ENCODE measurements at regions not wholly inside any gene's neighbourhood (a gene's known extent, or its start where the extent isn't known, plus 50 kb on each side); places are given as distances from the start of the nearest gene placed in this dataset.

DNA sequence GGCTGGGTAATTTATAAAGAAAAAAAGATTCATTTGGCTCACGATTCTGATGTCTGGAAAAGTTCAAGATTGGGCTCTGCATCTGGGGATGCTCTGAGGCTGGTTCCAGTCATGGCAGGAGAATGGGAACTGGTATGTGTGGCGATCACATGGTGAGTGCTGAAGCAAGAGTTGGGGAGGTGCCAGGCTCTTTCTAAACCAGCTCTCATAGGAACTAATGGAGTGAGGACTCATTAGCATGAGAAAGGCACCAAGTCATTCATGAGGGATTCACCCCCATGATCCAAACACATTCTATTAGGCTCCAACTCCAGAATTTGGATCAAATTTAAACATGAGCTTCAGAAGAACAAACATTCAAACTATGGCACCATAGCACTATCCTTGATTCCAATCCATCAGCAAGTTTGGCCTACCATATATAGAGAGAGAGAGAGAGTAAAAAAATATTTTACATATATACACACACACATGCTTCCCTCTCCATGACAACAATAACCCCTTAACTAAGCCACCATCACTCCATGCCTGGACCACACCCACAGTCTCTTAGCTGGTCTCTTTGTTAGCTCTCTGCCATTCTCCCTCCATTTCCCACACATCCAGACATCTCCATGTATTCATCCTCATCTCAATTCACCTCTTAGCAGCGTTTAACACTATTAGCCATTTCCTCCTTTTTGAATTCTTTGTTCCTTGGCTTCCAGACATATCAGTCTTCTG is 57.9 kb downstream of the NPY start:
- no peak for DNase-seq

GRCh38 chr7:24343614-24344013 is 59.6 kb downstream of the NPY start:
- no peak for DNase-seq

GRCh38 chr7:24346129-24346528 is 62.1 kb downstream of the NPY start:
- no peak for DNase-seq

DNA sequence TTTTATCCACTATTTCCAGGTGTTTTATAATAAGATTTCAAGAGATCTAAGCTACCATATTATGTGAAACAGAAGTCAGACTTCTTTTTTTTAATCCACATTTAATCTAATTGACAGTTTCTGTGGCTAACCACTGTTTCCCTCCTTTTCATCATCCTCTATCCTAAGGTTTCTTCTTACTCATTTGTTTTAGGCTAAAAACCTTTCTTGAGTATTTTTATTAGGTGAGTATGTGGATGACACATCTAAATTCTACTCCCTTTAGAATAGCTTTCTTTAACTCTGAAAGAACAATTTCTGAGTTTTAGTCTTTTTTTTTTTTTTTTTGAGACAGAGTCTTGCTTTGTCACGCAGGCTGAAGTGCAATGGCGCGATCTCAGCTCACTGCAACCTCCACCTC is 62.7 kb downstream of the NPY start:
- no peak for DNase-seq

DNA sequence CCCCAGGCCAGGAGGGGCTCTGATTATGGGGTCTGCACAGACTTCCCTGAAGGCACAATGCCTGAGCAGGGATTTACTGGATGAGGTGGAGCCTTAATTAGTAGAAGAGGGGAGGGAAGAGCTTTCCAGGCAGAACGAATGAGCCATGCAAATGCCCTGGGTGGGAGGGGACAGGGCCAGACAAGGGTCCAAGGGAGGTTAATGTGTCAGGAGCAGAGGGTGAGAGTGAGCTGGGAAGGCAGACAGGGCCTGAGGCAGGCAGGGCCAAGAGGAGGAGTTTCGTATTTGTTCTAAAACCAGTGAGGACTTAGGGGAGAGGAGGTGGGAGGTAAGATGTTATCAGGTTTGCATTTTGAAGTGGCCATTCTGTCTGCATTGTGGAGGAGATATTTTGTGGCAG is 65.3 kb downstream of the NPY start:
- no peak for DNase-seq

DNA sequence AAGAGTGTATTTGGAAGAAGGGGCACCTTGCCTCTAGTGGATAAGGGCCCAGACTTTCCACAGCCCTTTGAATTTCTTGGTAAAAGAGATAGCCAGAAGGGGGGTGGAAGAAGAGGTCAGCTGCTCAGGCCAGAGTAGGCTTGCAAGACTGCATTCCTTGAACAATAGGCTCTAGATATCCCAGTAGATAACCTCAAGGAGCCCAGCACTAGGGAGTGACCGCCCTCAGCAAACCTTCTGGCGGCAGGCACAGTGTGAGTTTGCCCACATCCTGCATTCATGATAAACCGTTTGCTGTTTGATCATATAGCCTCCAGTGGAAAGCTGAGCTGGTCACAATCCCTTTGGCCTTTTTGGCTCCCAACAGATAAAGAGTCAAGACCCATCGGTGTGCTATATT is 70.5 kb downstream of the NPY start:
- DNase-seq, result no peak

- DNase-seq, result no peak
Observed at GRCh38 chr7:24356718-24357386, 72.9 kb downstream of the NPY start.

DNA sequence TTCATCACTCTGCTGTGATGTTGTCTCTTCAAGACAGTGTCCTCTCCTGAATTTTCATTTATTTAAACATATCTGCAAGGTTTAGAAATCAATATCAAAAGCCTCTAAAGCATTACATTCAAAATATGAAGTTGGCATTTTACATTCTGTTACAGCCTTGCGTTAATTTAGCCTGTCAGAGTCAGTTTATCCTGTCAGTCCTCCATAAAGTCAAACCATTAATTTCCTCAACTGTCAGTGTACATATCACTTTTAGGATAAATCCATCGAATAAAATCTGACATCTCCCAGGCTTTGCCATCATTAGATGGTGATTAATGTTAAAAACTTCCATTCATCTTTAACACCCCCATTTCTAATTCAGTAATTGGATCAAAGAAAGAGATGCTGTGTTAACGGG is 77.0 kb downstream of the NPY start:
- DNase-seq, result no peak

GRCh38 chr7:24365606-24366005 is 81.6 kb downstream of the NPY start:
- no peak for DNase-seq

DNA sequence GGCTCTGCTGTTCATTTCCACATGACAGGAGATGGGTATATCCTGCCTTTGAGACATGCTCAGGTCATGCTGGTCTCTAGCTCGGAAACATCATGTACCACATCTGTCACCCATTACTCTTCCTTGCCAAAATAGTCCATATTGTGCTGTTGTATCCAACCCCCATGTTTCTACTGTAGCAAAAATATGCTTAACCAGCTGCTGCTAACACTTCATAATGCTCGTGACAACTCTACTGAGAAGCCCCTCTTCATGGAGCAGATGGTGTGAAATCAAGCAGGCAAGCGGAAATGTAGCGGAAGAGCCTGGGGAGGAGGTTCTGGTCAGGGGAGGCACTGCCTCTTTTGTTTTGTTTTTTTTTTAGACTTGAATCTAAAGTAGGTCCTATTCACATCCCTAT is 82.9 kb downstream of the NPY start:
- no peak for DNase-seq

DNA sequence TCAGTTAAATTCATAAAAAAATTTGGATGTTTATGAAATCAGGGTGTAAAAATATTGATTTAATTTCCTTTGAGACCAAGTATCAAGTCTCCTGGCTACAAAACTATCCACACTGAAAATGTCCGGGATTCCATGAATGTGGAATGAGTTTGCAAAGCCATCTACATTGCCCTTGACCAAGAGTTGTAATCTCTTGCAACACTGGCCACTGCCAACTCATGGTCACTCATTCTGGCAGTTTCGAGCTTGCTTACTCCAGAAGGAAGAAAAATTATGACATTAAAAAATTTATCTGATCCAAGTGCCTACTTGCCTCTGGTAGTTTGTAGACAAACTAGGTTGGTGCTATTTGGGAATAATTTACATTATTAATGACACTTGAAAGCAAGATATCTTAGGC is 84.2 kb downstream of the NPY start:
- DNase-seq, result no peak

DNA sequence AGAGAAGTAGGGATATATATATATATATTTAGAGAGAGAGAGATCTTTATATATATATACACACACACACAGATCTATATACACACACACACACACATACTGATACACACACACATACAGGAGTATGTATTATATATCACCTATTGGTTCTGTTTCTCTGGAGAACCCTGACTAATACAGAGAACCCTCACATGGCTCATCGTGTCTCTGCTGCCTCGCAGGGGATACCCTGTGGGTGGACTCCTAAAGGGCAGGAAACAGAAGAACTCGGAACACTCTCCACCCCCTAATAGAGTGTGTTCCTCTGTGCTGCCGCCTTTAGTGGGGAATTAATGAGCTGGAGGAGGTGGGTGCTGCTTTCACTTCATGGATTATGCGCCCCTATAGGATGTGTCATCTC is 86.6 kb downstream of the NPY start:
- DNase-seq, result no peak

DNA sequence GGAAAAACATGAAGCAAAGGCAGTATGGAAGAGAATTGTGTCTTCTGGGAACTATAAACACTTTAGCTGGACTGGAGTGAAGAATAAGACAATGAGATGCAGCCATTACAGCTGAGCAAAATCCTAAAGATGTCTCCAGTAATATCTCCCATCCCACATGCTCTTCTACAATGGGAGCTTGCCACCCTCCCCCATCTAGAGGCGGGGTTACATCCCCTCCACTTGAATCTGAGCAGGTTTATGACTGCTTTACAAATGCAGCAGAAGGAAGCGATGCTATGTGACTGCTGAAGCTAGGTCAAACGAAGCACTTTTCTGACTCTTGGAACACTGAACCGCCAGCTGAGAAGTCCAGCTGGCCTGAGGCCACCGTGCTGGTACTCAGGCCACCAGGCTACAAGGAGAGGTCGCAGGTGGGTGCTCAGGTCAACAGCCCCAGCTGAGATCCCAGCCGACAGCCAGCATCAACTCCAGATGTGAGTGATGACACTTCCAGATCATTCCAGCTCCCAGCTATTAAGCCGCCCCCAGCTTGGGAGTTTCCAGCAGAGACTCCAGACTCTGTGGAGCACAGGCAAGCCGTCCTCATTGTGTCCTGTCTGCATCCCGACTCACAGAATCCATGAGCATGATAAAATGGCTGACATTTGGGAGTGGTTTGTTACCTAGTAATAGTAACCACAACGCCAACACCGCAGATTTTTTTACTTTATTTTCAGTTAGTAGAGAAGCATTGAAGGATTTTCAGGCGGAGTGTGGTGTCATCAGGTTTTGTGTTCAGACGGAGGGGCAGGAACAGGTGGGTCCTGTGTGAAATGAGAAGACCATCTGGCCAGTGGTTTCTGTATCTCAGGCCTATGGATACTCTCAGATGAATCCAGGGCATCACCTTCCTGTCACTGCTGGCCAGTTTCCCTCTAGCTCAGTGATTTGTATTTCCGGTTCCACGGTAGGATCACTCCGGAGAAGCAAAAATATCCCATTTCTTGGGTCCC is 89.3 kb downstream of the NPY start:
- peak; percentile 31 for DNase-seq

GRCh38 chr7:24378871-24379616 is 95.1 kb downstream of the NPY start:
- DNase-seq, result no peak

DNA sequence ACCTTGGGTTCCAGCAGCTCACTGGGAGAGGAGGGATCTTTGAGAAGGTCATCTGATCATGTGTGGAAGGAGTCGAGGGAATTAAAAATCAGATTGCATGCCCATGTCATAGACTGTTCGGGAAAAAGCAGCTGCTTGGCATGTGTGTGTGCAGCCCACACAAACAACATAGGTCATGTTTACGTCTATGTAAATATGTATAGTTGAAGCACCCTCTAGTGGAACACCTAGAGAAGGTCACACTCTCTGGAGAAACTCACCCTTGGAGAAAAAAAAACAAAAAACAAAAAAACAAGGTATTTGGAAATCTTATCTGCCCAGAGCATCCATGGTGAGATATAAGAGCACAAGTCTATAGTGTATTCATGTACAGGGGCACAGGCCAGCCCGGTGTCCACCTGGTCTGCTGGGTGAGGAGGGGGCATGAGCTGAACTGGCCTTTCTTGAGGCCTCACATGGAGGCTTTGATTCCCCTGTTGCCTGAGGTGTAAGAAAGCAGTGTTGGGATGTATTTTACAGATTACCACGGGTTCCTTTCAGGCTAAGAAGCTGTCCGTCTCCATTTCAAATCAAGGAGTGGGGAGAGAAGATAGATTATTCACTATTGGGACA is 98.0 kb downstream of the NPY start:
- no peak for DNase-seq

DNA sequence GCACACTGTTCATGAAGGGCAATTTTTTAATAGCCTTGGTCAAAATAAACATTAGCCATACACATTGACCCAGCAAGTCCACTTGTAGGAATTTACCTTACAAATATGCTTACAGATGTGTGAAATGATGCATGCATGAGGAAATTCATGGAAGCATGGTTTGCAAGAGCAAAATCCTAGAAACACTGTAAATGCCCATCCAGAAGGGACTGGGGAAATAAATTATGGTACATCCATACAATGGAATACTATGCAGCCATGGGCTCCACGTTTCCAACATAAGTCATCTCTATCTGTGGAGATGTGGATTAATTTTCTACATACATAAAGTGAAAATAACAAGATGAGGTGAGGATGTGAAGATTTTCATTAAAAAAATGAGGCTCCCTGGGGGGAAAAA is 99.1 kb downstream of the NPY start:
- DNase-seq, result no peak

DNA sequence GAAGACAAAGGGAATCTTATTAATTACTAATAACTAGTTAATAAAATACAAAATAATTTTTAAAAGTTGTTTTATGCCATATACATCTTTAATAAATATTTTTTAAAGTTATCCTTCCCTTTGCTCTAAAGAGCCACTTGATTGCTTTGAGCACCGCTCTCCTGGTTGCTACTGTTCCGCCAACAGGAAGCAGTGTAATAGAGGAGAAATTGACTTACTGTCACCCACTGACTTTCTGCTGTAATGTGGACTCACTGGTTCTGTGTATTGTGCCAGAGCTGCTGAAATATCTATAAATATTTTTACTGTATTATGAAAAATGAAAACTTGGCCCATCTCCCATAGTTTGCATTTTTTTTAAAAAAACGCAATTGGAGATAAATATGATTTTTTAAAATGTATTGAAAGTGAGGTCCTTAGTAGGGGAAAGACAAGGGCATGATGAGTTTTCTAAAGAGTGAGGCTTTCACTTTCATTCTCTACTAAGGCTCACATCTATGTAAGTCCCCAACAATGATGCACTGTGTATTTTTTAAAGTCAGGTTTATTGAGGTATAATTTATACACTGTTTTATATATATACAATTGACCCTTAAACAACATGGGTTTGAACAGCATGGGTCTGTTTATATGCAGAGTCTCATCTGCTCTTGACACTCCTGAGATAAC is 100.5 kb downstream of the NPY start:
- no peak for DNase-seq

- no peak for DNase-seq
Observed at GRCh38 chr7:24388212-24388611, 104.2 kb downstream of the NPY start.

DNA sequence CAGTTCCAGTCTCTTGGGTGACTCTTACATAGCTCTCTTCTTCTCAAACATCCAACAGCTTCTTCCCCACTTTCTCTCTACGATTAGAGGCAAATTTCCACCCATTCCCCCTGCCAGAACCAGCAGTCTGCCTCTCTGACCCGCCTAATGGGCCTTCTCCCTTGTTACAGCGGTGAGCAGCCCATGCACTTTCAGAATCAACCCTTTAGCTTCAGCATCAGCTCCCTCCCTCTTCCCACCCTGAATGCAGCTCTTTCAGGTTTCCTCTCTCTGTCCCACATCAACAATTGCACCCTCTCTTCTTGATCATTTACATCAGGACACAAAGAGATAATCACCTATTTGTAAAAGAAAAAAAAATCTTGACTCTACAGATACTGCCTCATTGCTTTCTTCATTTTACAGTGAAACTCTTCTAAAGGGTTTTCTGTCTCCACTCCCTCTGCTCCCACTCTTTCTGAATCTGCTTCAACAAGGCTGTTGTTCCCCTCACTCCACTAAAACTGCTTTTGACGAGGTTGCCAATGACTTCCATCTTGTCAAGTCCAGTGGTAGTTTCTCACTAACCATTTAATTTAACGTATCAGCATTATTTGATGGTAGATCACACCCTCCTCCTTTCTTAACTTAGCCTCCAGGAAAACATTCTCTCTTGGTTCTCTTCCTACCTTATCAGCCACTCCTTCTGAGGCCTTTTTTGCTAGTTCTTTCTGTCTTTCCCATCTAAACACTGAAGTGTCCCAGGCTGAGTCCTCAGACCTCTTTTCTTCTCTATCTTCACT is 106.6 kb downstream of the NPY start:
- DNase-seq, result no peak

DNA sequence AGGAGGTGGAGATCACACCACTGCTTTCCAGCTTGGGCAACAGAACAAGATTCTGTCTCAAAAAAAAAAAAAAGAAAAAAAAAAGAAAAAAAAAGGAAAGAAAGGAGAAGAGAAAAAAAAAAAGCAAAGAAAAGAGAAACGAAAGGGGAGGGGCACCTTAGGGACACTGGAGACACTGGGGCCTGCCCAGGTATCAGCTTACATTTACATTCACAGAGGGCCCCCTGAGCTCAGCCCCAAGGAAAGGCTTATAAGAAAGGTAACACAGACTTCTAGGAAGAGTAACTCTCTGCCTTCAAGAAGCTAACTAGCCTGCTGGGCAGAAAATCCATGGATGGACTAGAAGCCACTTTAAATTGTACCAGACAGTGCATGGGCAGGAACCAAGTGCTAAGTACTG is 108.8 kb downstream of the NPY start:
- DNase-seq, result no peak

GRCh38 chr7:24395512-24395911 is 111.5 kb downstream of the NPY start:
- no peak for DNase-seq
